ENCODE measurements at regions not wholly inside any gene's neighbourhood (a gene's known extent, or its start where the extent isn't known, plus 50 kb on each side); places are given as distances from the start of the nearest gene placed in this dataset.

DNA sequence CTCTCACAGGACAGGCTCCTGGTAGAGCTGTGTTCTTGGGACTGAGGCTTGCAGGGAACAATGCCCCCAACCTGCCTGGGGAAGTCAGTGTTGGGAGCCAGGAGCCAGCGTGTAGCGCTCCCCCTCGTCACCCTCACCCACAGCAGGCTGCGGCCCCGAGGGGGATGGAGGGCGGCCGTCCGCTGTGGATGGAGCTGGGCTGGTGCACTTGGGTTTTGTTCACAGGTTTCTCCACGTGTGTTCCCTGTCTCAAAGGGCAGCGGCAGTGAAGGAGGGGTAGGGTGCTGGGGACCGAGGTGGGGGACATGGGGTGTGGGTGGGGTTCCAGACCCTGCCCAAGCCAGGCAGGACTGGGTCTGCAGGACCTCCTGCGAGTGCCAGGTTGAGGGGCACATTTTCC is 69.1 kb downstream of the RGS12 start:
- TF ChIP-seq, protein P1, sequence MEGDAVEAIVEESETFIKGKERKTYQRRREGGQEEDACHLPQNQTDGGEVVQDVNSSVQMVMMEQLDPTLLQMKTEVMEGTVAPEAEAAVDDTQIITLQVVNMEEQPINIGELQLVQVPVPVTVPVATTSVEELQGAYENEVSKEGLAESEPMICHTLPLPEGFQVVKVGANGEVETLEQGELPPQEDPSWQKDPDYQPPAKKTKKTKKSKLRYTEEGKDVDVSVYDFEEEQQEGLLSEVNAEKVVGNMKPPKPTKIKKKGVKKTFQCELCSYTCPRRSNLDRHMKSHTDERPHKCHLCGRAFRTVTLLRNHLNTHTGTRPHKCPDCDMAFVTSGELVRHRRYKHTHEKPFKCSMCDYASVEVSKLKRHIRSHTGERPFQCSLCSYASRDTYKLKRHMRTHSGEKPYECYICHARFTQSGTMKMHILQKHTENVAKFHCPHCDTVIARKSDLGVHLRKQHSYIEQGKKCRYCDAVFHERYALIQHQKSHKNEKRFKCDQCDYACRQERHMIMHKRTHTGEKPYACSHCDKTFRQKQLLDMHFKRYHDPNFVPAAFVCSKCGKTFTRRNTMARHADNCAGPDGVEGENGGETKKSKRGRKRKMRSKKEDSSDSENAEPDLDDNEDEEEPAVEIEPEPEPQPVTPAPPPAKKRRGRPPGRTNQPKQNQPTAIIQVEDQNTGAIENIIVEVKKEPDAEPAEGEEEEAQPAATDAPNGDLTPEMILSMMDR (IDR thresholded peaks at IDR 0.05; ENCODE audit: insufficient read depth, low read length) = no peak
- TF ChIP-seq POLR2AphosphoS5 (IDR thresholded peaks at IDR 0.05; ENCODE audit: low read depth) (no peak), GABPA (IDR thresholded peaks at IDR 0.05; ENCODE audit: low read depth) (no peak)

All from HL-60 (cell line).